ENCODE measurements at regions not wholly inside any gene's neighbourhood (a gene's known extent, or its start where the extent isn't known, plus 50 kb on each side); places are given as distances from the start of the nearest gene placed in this dataset.

- no peak for TF ChIP-seq CTCF (IDR thresholded peaks at IDR 0.05)
- TF ChIP-seq EP300 (IDR thresholded peaks at IDR 0.05): no peak
- TF ChIP-seq POLR2A (IDR thresholded peaks at IDR 0.05): no peak
Measured at GRCh38 chr2:238567996-238568395, 141.3 kb downstream of the ASB1 start.

Data from suprapubic skin (tissue), 3 donors.